Cardiac fibroblast (primary cell): ENCODE measurements at regions not wholly inside any gene's neighbourhood (a gene's known extent, or its start where the extent isn't known, plus 50 kb on each side); places are given as distances from the start of the nearest gene placed in this dataset.
"Not testable (repeated sequence)": the region's sequence is repeated elsewhere in the genome, so short reads cannot be mapped to it uniquely, and the experiment has no call there.

Experiments
- DNase-seq, 2 donors: peaks; one replicate each; pipeline versions ENCODE4 v3.0.0 to v3.0.0-alpha.2; 2010; ENCODE audit warnings: low read depth in 2 of 2
- H3K4me3 ChIP-seq, 2 donors: replicated peaks in 1 of 2; 1 replicate in 1 of 2; 2 replicates in 1 of 2; pipeline ENCODE4 v1.5.1; 2011; ENCODE audit warnings: low read depth in 2 of 2, low read length in 2 of 2, mild to moderate bottlenecking in 2 of 2, moderate library complexity in 1 of 2
- TF ChIP-seq, protein P1 (sequence below): IDR thresholded peaks from one replicate; pipeline ENCODE4 v1.5.1; 2011; ENCODE audit warnings: low read depth, mild to moderate bottlenecking, low read length, inconsistent platforms

DNA sequence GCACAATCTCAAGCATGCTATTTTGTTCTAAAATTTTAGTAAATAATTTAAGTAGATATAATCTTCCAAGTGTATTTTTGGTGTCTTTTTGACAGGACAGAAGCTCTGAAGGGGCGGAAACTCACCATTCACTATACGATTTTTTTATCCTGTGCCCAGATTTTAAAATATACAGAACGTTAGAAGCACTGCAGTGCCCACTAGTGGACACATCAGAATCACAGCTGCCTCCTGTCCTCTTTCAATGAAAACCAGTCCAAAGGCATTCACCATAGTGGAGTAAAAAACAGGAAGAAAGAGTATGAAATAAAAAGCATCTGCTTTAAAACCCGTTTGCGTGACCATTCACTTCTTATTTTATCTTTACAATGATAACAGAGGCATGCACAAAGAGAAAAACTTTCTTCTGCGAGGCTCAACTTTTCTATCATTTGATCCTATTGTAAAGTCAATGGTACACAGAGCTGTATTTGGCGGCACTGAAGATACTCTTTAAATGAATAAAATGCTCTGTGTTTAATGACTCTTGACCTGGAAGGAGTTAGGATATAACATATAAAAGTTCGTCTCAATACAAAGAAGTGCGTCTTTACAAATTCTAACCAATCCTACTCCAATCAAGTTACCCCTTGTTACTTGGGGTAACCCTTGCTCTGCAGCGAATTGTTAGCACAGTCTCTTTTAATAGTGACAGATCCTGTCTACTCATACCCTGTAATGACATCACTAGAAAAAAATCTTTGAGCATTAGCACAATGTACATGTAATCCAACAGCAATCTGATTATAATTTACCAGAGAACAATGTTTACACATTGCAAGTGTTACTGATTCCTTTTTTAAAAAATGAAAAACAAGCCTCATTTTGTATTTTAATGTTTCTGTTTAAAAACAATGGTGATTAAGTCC is 339.8 kb upstream of the PSMD7 start:
- TF ChIP-seq, protein P1, sequence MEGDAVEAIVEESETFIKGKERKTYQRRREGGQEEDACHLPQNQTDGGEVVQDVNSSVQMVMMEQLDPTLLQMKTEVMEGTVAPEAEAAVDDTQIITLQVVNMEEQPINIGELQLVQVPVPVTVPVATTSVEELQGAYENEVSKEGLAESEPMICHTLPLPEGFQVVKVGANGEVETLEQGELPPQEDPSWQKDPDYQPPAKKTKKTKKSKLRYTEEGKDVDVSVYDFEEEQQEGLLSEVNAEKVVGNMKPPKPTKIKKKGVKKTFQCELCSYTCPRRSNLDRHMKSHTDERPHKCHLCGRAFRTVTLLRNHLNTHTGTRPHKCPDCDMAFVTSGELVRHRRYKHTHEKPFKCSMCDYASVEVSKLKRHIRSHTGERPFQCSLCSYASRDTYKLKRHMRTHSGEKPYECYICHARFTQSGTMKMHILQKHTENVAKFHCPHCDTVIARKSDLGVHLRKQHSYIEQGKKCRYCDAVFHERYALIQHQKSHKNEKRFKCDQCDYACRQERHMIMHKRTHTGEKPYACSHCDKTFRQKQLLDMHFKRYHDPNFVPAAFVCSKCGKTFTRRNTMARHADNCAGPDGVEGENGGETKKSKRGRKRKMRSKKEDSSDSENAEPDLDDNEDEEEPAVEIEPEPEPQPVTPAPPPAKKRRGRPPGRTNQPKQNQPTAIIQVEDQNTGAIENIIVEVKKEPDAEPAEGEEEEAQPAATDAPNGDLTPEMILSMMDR = peak; percentile 82
- DNase-seq = peak; percentile 70 to 72
- H3K4me3 ChIP-seq = no peak overlapping the region

DNA sequence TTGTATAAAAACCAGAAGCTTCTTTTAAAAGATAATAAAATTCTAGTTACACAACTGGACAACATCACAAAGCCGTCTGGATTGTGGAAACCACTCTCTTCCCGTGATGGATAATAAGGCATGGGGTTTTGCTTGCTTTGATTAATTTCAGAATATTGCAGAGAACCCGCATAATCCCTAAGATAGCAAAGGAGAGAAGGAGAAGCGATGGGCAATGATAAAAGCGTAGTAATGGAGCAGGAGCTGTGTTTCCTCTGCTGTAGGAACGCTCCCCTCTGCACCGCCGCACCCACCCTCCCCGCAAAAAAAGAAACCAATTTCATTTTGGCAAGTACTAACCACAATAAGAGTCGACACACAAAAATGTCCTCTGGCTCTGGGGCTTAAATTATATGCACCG is 340.9 kb upstream of the PSMD7 start:
- H3K4me3 ChIP-seq = no peak overlapping the region
- TF ChIP-seq, protein P1 = no peak
- DNase-seq = no peak

DNA sequence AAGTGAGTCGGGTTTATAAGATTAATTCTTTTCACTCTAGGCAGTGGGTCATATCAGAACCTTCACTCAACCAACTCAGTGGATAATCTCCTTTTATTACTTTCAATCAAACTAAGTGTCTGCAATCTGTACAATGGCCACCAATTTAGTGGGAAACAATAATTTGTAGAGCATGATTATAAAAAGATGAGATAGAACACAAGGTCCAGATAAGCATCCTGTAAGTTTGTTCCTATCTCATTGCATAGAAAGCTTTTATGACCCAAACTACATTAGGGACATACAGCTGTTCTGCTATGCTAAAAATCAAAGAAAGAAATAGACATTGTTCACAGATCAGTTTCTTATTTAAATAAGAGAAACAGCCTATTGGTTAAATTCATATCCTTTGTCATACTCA is 341.4 kb upstream of the PSMD7 start:
- no peak overlapping the region for H3K4me3 ChIP-seq
- TF ChIP-seq, protein P1 = no peak
- no peak for DNase-seq

DNA sequence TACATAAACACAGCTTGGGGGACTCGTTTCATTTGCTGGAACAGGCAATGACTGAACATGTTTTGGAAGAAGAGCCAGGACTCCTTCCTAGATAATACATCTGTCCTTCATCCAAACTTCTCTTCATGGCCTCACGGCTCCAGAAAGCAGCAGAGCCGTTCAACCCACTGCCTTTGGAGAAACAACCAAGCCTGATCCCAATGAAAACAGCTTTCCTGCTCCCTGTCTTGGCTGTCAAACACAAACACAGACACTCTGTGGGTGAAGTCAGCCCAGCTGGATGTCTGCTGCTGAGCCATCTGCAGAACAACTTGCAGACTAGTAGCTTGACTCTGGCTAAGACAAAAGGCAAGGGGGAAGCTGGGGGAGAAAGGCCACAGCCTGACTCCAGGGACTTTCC is 345.1 kb upstream of the PSMD7 start:
- no peak for DNase-seq
- H3K4me3 ChIP-seq = no peak overlapping the region
- TF ChIP-seq, protein P1 = no peak

DNA sequence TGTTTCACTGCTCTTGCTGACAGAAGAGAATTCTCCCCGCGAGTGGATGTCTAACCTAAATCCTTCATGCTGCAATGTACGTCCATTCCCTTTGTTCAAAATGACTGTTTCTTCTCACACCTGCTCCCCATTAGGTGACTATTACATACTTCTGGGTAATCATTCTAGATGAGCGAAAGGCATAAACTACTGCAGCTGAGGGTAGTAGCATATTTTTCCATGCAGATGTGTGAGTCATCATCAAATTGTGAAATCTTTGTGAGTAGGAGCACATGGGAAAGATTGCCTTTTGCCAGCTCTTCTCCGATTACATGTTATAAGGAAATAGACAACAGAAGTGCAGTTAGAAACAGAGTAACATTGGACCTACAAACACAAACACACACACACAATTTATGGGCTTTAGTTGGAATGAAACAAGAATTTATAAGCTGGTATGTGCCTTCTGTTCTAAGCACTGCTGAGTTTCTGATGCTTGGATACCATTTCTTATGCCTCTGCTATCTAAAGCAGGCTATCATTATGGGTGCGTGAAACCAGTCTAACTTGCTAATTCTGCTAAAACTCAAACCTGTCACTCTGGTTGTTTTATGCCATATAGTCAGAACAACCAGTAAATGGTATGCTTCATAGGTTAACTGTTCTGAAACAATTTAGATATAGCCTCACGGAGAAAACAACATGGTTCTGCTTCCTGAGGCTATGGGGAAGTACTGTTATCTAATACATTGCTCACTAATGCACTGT is 346.9 kb upstream of the PSMD7 start:
- H3K4me3 ChIP-seq = no peak overlapping the region
- DNase-seq = peak; percentile 71 to 83
- TF ChIP-seq, protein P1 = no peak

DNA sequence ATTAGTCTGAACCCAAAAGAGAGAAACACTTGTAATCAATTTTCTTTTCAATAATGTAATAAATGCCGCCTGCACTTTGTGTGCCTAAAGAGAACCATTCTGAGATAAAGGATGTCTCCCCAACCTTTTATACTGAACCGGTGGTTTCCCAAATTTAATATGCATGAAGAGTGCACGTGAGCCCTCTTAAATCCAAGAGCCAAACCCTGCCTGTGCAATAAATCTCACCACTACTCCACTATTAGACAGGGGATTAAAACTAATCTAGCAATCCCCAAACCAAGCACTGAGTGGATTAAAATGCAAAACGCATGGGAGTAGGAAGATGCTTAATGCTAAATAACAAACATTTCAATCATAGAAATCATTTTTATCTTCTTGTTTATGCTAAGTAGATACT is 351.0 kb upstream of the PSMD7 start:
- TF ChIP-seq, protein P1 = no peak
- DNase-seq = no peak
- H3K4me3 ChIP-seq = no peak overlapping the region

DNA sequence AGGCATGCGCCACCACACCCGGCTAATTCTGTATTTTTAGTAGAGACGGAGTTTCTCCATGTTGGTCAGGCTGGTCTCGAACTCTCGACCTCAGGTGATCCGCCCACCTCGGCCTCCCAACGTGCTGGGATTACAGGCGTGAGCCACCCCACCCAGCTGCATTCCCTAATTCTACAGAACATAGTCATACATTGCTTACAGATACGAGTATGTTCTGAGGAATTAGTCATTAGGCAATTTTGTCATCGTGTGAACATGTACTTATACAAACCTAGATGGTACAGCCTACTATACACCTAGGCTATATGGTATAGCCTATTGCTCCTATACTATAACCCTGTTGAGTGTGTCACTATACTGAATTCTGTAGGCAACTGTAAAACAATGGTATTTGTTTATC is 353.4 kb upstream of the PSMD7 start:
- not testable (repeated sequence) for DNase-seq, H3K4me3 ChIP-seq

DNA sequence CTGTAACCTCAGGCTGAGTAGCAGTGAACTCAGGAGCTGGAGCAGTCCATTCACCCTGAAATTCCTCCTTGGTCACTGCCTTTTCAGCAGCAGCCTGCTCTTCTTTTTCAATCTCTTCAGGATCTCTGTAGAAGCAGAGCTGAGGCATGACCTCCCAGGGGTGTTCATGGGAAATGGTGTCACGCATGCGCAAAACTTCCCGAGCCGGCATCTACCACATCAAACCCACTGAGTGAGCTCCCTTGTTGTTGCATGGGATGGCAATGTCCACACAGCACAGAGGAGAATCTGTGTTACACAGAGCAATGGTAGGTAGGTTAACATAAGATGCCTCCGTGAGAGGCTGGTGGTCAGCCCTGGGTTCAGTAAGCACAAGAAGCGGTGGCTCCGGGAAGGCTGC is 355.8 kb upstream of the PSMD7 start:
- DNase-seq, H3K4me3 ChIP-seq: not testable (repeated sequence)
